Small intestine (tissue), 7 donors: ENCODE measurements at regions not wholly inside any gene's neighbourhood (a gene's known extent, or its start where the extent isn't known, plus 50 kb on each side); places are given as distances from the start of the nearest gene placed in this dataset.
"Not testable (repeated sequence)": the region's sequence is repeated elsewhere in the genome, so short reads cannot be mapped to it uniquely, and the experiment has no call there.

Source experiments
- DNase-seq, 2 donors: peaks; one replicate each; pipeline versions ENCODE4 v3.0.0 to v3.0.0-alpha.2; 2013
- FAIRE-seq: peaks from 2 replicates; lab custom pipeline; 2012; peaks lifted over from hg19 to GRCh38; lab: Jason Lieb, UNC
- H3K27ac ChIP-seq, 3 donors: one replicate each; pipeline ENCODE4 v1.5.1; 2013; ENCODE audit warnings: low read length in 2 of 3, mild to moderate bottlenecking in 2 of 3, control low read depth in 1 of 3, inconsistent platforms in 1 of 3, low read depth in 1 of 3, moderate library complexity in 1 of 3
- H3K27me3 ChIP-seq, 3 donors: one replicate each; pipeline ENCODE4 v1.6.1; 2013; ENCODE audit warnings: low read length in 3 of 3, inconsistent platforms in 1 of 3; ENCODE audit not compliant: control insufficient read depth in 3 of 3, insufficient read depth in 3 of 3
- H3K36me3 ChIP-seq, 3 donors: one replicate each; pipeline ENCODE4 v1.6.1; 2013; ENCODE audit warnings: low read length in 3 of 3, inconsistent platforms in 1 of 3, low read depth in 1 of 3, mild to moderate bottlenecking in 1 of 3, moderate library complexity in 1 of 3; ENCODE audit not compliant: control insufficient read depth in 3 of 3, insufficient read depth in 2 of 3
- H3K4me1 ChIP-seq, 3 donors: one replicate each; pipeline ENCODE4 v1.6.1; 2013; ENCODE audit warnings: low read length in 2 of 3, inconsistent platforms in 1 of 3, low read depth in 1 of 3, mild to moderate bottlenecking in 1 of 3, moderate library complexity in 1 of 3; ENCODE audit not compliant: control insufficient read depth in 3 of 3, insufficient read depth in 2 of 3
- H3K4me3 ChIP-seq, 3 donors: one replicate each; pipeline ENCODE4 v1.5.1; 2013; ENCODE audit warnings: low read length in 3 of 3, control low read depth in 1 of 3, inconsistent platforms in 1 of 3, low read depth in 1 of 3, mild to moderate bottlenecking in 1 of 3, moderate library complexity in 1 of 3
- H3K9me3 ChIP-seq, 2 donors: one replicate each; pipeline ENCODE4 v1.6.1; 2013; ENCODE audit warnings: low read depth in 1 of 2, low read length in 1 of 2; ENCODE audit not compliant: control insufficient read depth in 2 of 2, insufficient read depth in 1 of 2
- WGBS, 3 donors: extraction: QIAGEN DNeasy Blood & Tissue Kit; methylation state at CpG; one replicate each; pipeline ENCODE4 v1.1.7; 2013; 5-methylcytosine and 5-hydroxymethylcytosine counted together
- donor health status: healthy with polysubstance abuse.
- donor health status: control.
- donor health status: control.
- donor health status: Bipolar disorder and iron deficiency.
- donor health status: healthy.

GRCh38 chr3:6747017-6747416 lies 113.9 kb upstream of the GRM7 start:
- H3K9me3 ChIP-seq, result no peaks in the 10 kb centered on the region
- no peak overlapping the region for H3K27ac ChIP-seq
- 72 to 92% (median 81%) methylated on average over 4 of the region's 4 CpGs for WGBS, 3 donors
- H3K4me1 ChIP-seq, result no peaks in the 10 kb centered on the region
- no peaks in the 10 kb centered on the region for H3K36me3 ChIP-seq
- FAIRE-seq, result no peak
- H3K4me3 ChIP-seq, result no peak overlapping the region
- no peaks in the 10 kb centered on the region for H3K27me3 ChIP-seq
- no peak for DNase-seq

DNA sequence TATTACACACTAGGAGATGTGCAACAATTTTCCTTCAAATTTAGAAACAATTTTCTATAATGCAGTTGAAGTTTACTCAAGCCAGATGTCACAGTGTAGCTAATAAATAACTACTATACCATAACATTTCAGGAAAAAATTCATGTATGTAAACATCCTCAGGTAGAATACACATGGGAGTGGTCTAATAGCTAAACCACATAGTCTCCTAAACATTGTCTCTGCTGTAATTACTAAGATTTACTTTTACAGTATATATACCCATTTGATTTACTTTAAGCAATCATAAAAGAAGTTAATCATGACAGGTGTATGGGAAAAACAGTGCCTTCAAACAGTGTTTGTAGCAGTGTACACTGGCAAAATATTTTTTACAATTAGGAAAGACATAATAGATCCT lies 110.1 kb upstream of the GRM7 start:
- no peaks in the 10 kb centered on the region for H3K4me1 ChIP-seq
- no peak overlapping the region for H3K27ac ChIP-seq
- H3K36me3 ChIP-seq, result no peaks in the 10 kb centered on the region
- no peak for FAIRE-seq
- H3K9me3 ChIP-seq, result no peaks in the 10 kb centered on the region
- no peak overlapping the region for H3K4me3 ChIP-seq
- no peak for DNase-seq
- no peaks in the 10 kb centered on the region for H3K27me3 ChIP-seq

DNA sequence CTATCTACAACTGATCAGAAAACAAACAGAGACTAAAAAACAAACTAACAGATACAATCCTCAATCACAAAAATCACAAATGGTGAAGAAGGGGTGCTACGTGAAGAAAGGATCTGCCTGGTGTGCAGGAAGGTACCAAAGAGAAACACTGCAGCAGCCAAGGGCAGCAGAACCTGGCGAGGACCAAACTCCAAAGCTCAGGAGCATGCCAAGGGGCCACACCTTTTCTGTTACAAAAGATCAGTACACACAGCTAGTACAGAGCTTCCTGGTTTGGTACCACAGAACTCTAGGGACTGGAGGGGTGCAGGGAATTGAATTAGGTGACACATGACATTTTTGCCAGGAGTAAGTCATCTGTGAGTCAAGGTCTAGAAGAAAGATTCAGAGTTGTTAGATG lies 107.4 kb upstream of the GRM7 start:
- 17 to 70% (median 25%) methylated on average over 2 of the region's 2 CpGs for WGBS, 3 donors
- no peak overlapping the region for H3K27ac ChIP-seq
- FAIRE-seq, result no peak

GRCh38 chr3:6769532-6770396 lies 91.2 kb upstream of the GRM7 start:
- WGBS, 3 donors, result 39 to 88% (median 61%) methylated on average over 28 to 30 of the region's 32 CpGs
- H3K4me1 ChIP-seq, H3K27me3 ChIP-seq, H3K4me3 ChIP-seq, H3K27ac ChIP-seq, H3K9me3 ChIP-seq, FAIRE-seq, H3K36me3 ChIP-seq: not testable (repeated sequence)
- peak in 1 of 2 donors; percentile 65 for DNase-seq

More for the DNA sequence above, 107.4 kb upstream of the GRM7 start:
- DNase-seq, result peak; percentile 12 to 83
- Histone ChIP-seq H3K27me3 (no peaks in the 10 kb centered on the region), H3K4me3 (no peak overlapping the region), H3K36me3 (no peaks in the 10 kb centered on the region), H3K4me1 (no peaks in the 10 kb centered on the region), H3K9me3 (no peaks in the 10 kb centered on the region)

DNA sequence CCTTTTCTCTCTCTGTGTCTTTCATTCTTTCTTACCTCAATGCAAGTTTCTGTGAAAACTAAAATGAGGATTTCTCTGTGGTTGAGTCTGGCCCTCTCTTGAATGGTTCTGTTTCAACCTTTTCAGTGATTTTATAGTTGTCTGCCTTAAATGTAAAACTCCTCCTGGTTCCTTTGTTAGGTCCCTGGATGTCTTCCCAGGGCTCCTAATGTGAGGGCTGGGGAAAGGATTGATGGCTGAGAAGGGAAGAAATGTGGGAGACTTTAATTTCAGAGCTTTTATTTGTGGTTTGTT lies 90.6 kb upstream of the GRM7 start:
- Histone ChIP-seq H3K27ac (no peak overlapping the region), H3K4me3 (no peak overlapping the region), H3K36me3 (no peaks in the 10 kb centered on the region), H3K4me1 (no peaks in the 10 kb centered on the region), H3K27me3 (no peaks in the 10 kb centered on the region), H3K9me3 (no peaks in the 10 kb centered on the region)
- DNase-seq (no peak), FAIRE-seq (no peak)

- H3K4me3 ChIP-seq, result no peak overlapping the region
- no peaks in the 10 kb centered on the region for H3K4me1 ChIP-seq
- FAIRE-seq (no peak), DNase-seq (no peak)
- H3K9me3 ChIP-seq, result peaks cover 0 to under 1% of the 10 kb centered on the region in 2 donors
- no peak overlapping the region for H3K27ac ChIP-seq
- H3K36me3 ChIP-seq, result no peaks in the 10 kb centered on the region
- no peaks in the 10 kb centered on the region for H3K27me3 ChIP-seq
- WGBS, 3 donors, result 77 to 88% (median 82%) methylated on average over 5 of the region's 5 CpGs
Observed at GRCh38 chr3:6771171-6771570, 89.7 kb upstream of the GRM7 start.

- peaks cover 0 to 2% of the 10 kb centered on the region in 2 donors for H3K9me3 ChIP-seq
- H3K27me3 ChIP-seq, result no peaks in the 10 kb centered on the region
- H3K4me3 ChIP-seq, result no peak overlapping the region
- DNase-seq, result no peak
- 82 to 93% (median 88%) methylated on average over 6 of the region's 6 CpGs for WGBS, 3 donors
- no peaks in the 10 kb centered on the region for H3K4me1 ChIP-seq
- no peak for FAIRE-seq
- no peaks in the 10 kb centered on the region for H3K36me3 ChIP-seq
- no peak overlapping the region for H3K27ac ChIP-seq
Observed at GRCh38 chr3:6779140-6779539, 81.8 kb upstream of the GRM7 start.

- DNase-seq (no peak), FAIRE-seq (no peak)
- Histone ChIP-seq H3K27me3 (no peaks in the 10 kb centered on the region), H3K36me3 (no peaks in the 10 kb centered on the region), H3K4me3 (no peak overlapping the region), H3K4me1 (no peaks in the 10 kb centered on the region), H3K9me3 (peaks cover 0 to 2% of the 10 kb centered on the region in 2 donors), H3K27ac (no peak overlapping the region)
- WGBS, 3 donors, result 63 to 72% (median 70%) methylated on average over 3 of the region's 3 CpGs
Observed at GRCh38 chr3:6781092-6781491, 79.8 kb upstream of the GRM7 start.

DNA sequence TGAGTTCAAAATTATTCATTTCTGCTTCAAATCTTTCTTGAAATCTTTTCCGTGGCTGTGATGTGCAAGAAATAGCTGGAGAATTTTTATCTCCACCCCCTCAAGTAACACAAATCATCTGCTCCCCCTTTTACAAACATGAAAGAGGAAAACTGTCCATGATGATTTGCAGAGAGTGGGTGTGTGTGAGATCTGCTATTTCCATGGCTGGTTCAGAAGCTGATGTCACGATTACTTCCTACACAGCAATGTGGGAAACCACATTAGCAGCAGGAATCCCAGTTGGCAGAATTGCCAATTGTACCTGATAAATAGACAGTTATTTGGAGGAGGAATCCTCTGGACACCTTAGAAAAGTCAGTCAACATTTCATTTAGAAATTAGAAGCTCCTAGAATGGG lies 75.2 kb upstream of the GRM7 start:
- WGBS, 3 donors, result 56 to 65% (median 59%) methylated on average over 2 of the region's 2 CpGs
- Histone ChIP-seq H3K4me3 (no peak overlapping the region), H3K9me3 (no peaks in the 10 kb centered on the region), H3K27ac (no peak overlapping the region), H3K27me3 (no peaks in the 10 kb centered on the region), H3K4me1 (no peaks in the 10 kb centered on the region), H3K36me3 (no peaks in the 10 kb centered on the region)
- DNase-seq, result no peak
- no peak for FAIRE-seq
